Mesenchymal stem cell (in vitro differentiated cells and primary cell): ENCODE measurements at regions not wholly inside any gene's neighbourhood (a gene's known extent, or its start where the extent isn't known, plus 50 kb on each side); places are given as distances from the start of the nearest gene placed in this dataset.
A peak's percentile ranks its signal among the peaks of the same experiment; 100 is the strongest.

ENCODE experiments used
- DNase-seq: peaks from one replicate; pipeline ENCODE4 v3.0.0-alpha.2; 2013
- H2AFZ ChIP-seq: one replicate; pipeline ENCODE4 v1.6.1; 2013; ENCODE audit warnings: low read depth, mild to moderate bottlenecking, control low read depth, inconsistent platforms, low read length, moderate library complexity
- H2AK5ac ChIP-seq: 2 replicates; pipeline ENCODE4 v1.6.1; 2013; ENCODE audit warnings: low read length, moderate library complexity, mild to moderate bottlenecking, inconsistent platforms; ENCODE audit not compliant: severe bottlenecking
- H2BK120ac ChIP-seq: one replicate; pipeline ENCODE4 v1.6.1; 2013; ENCODE audit warnings: low read depth, mild to moderate bottlenecking, inconsistent platforms, low read length, moderate library complexity
- H2BK12ac ChIP-seq, 2 experiments: one replicate each; pipeline ENCODE4 v1.6.1; 2013; ENCODE audit warnings: inconsistent platforms in 2 of 2, low read length in 2 of 2, mild to moderate bottlenecking in 2 of 2, moderate library complexity in 2 of 2, control low read depth in 1 of 2
- H2BK15ac ChIP-seq: one replicate; pipeline ENCODE4 v1.6.1; 2013; ENCODE audit warnings: mild to moderate bottlenecking, low read depth, inconsistent platforms; ENCODE audit not compliant: poor library complexity, severe bottlenecking
- H2BK5ac ChIP-seq: 2 replicates; pipeline ENCODE4 v1.6.1; 2013; ENCODE audit warnings: low read depth, mild to moderate bottlenecking, low read length, control low read depth, inconsistent platforms; ENCODE audit not compliant: poor library complexity, severe bottlenecking
- H3K14ac ChIP-seq, 2 experiments: one replicate each; pipeline ENCODE4 v1.6.1; 2013; ENCODE audit warnings: inconsistent platforms in 2 of 2, low read length in 2 of 2, control low read depth in 1 of 2, mild to moderate bottlenecking in 1 of 2, moderate library complexity in 1 of 2
- H3K18ac ChIP-seq, 2 experiments: one replicate each; pipeline ENCODE4 v1.6.1; 2013; ENCODE audit warnings: inconsistent platforms in 2 of 2, low read length in 2 of 2, control low read depth in 1 of 2, low read depth in 1 of 2, mild to moderate bottlenecking in 1 of 2
- H3K23ac ChIP-seq, 2 experiments: one replicate each; pipeline ENCODE4 v1.6.1; 2013; ENCODE audit warnings: inconsistent platforms in 2 of 2, low read length in 2 of 2, mild to moderate bottlenecking in 2 of 2, moderate library complexity in 2 of 2, control low read depth in 1 of 2
- H3K27ac ChIP-seq: 2 replicates; pipeline ENCODE4 v1.5.1; 2013; ENCODE audit warnings: mild to moderate bottlenecking, moderate library complexity, low read length, control low read depth, inconsistent platforms; ENCODE audit not compliant: poor library complexity, severe bottlenecking
- H3K27me3 ChIP-seq, 2 experiments: 2 replicates each; pipeline versions ENCODE4 v1.6.1 to v1.7.0; 2013; ENCODE audit warnings: low read length in 2 of 2, mild to moderate bottlenecking in 2 of 2, moderate library complexity in 2 of 2, control low read depth in 1 of 2, inconsistent platforms in 1 of 2; ENCODE audit not compliant: control insufficient read depth in 1 of 2, insufficient read depth in 1 of 2
- H3K36me3 ChIP-seq, 2 experiments: 2 replicates each; pipeline versions ENCODE4 v1.6.1 to v1.7.0; 2013; ENCODE audit warnings: low read length in 2 of 2, control low read depth in 1 of 2, inconsistent platforms in 1 of 2, low read depth in 1 of 2, mild to moderate bottlenecking in 1 of 2; ENCODE audit not compliant: insufficient read depth in 2 of 2, control insufficient read depth in 1 of 2
- H3K4ac ChIP-seq, 2 experiments: one replicate each; pipeline ENCODE4 v1.6.1; 2013; ENCODE audit warnings: inconsistent platforms in 2 of 2, low read length in 2 of 2, mild to moderate bottlenecking in 2 of 2, moderate library complexity in 2 of 2, control low read depth in 1 of 2, low read depth in 1 of 2
- H3K4me1 ChIP-seq: 2 replicates; pipeline ENCODE4 v1.6.1; 2013; ENCODE audit warnings: low read depth, low read length, control low read depth; ENCODE audit not compliant: control insufficient read depth, insufficient read depth
- H3K4me2 ChIP-seq: 2 replicates; pipeline ENCODE4 v1.6.1; 2013; ENCODE audit warnings: low read length, mild to moderate bottlenecking, inconsistent platforms; ENCODE audit not compliant: poor library complexity, severe bottlenecking
- H3K4me3 ChIP-seq, 2 experiments: 2 replicates each; pipeline versions ENCODE4 v1.5.1 to v1.7.0; 2013; ENCODE audit warnings: low read length in 2 of 2, mild to moderate bottlenecking in 2 of 2, control low read depth in 1 of 2, low read depth in 1 of 2; ENCODE audit not compliant: insufficient read depth in 1 of 2
- H3K79me1 ChIP-seq: replicated peaks from 2 replicates; pipeline ENCODE4 v1.6.1; 2013; ENCODE audit warnings: mild to moderate bottlenecking, control low read depth, low read length, inconsistent platforms; ENCODE audit not compliant: poor library complexity, severe bottlenecking
- H3K9ac ChIP-seq: 2 replicates; pipeline ENCODE4 v1.7.0; 2013; ENCODE audit warnings: mild to moderate bottlenecking, low read length, moderate library complexity
- H3K9me3 ChIP-seq: 2 replicates; pipeline ENCODE4 v1.7.0; 2013; ENCODE audit warnings: mild to moderate bottlenecking, low read length; ENCODE audit not compliant: control insufficient read depth
- H4K8ac ChIP-seq: one replicate; pipeline ENCODE4 v1.6.1; 2013; ENCODE audit warnings: inconsistent platforms, mild to moderate bottlenecking, low read length, moderate library complexity
- H4K91ac ChIP-seq: one replicate; pipeline ENCODE4 v1.6.1; 2013; ENCODE audit warnings: mild to moderate bottlenecking, low read length, inconsistent platforms
- WGBS: methylation state at CpG from one replicate; pipeline ENCODE4 v1.1.7; 2013; ENCODE audit warnings: mixed read lengths; 5-methylcytosine and 5-hydroxymethylcytosine counted together

DNA sequence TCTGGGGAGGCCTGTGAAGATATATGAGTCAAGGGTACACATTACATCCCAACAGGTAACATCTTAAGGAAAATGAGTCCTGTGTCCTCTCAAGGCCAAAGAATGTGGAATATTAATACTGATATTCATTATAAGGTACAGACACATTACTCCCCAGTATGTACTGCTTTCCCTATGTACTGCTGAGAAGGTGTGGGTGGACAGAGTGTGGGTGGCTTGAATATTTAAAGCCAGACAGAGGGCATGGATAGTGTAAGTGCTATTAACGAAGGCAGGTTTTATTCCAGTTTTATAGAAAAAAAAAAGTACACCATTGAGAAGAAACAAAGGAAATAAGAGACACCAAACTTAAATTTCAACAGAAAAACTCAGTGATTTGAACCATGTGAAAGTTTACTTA is 1054.4 kb downstream of the XPNPEP1 start:
- H3K18ac ChIP-seq = no peak overlapping the region
- H3K23ac ChIP-seq = no peak overlapping the region
- no peak overlapping the region for H3K4ac ChIP-seq
- no peak overlapping the region for H4K91ac ChIP-seq
- no peaks in the 10 kb centered on the region for H3K79me1 ChIP-seq
- H2AFZ ChIP-seq = no peak overlapping the region
- no peak overlapping the region for H2BK120ac ChIP-seq
- no peak overlapping the region for H3K14ac ChIP-seq
- H3K27me3 ChIP-seq = no peaks in the 10 kb centered on the region
- WGBS = no CpG with 5 or more reads among the region's 1 CpG
- H3K9me3 ChIP-seq = no peaks in the 10 kb centered on the region
- no peak overlapping the region for H2BK5ac ChIP-seq
- H3K4me2 ChIP-seq = no peak overlapping the region
- no peak overlapping the region for H2BK12ac ChIP-seq
- H3K36me3 ChIP-seq = no peaks in the 10 kb centered on the region
- no peak overlapping the region for H3K27ac ChIP-seq
- H3K4me3 ChIP-seq = no peak overlapping the region
- no peak overlapping the region for H4K8ac ChIP-seq
- H3K4me1 ChIP-seq = no peaks in the 10 kb centered on the region
- DNase-seq = no peak
- no peak overlapping the region for H2AK5ac ChIP-seq
- no peak overlapping the region for H2BK15ac ChIP-seq
- H3K9ac ChIP-seq = no peak overlapping the region

DNA sequence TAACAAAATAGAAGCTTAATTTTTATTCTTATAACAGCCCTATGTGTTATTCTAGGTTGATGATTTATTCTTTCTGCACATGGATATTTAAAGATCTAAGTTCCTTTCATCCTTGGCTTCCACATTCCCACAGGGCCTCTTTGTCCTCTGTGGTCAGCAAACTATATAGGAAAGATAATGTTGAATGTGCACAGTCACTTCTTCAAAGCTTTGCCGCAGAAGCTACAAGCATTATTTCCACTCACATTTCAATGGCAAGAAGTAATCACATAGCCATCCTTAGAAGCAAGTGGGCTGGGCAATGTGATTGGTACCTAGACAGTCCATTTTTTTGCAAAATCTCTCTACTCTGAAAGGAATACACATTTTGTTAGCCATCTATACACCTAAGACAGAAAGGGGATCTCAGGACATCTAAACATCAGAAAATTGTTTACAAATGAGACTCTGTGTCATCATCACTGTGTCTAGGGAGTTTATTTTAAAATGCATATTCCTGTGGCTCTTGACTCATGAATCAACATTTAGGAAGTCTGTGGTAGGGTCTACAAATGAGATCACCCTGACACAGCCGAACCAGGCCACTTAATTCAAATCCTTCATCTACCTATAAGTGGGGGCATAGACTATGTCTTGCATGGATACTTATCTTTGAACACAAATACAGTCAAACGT is 1060.5 kb downstream of the XPNPEP1 start:
- H2BK12ac ChIP-seq = no peak overlapping the region
- WGBS = 13% methylated on average over 2 of the region's 3 CpGs
- no peak overlapping the region for H2BK120ac ChIP-seq
- no peaks in the 10 kb centered on the region for H3K36me3 ChIP-seq
- H4K91ac ChIP-seq = no peak overlapping the region
- no peaks in the 10 kb centered on the region for H3K9me3 ChIP-seq
- no peak overlapping the region for H3K27ac ChIP-seq
- H3K23ac ChIP-seq = no peak overlapping the region
- no peak overlapping the region for H2BK5ac ChIP-seq
- DNase-seq = peak; percentile 78
- no peak overlapping the region for H3K4me3 ChIP-seq
- no peak overlapping the region for H2BK15ac ChIP-seq
- no peaks in the 10 kb centered on the region for H3K4me1 ChIP-seq
- no peak overlapping the region for H3K14ac ChIP-seq
- no peak overlapping the region for H3K18ac ChIP-seq
- no peak overlapping the region for H3K9ac ChIP-seq
- no peak overlapping the region for H4K8ac ChIP-seq
- no peaks in the 10 kb centered on the region for H3K27me3 ChIP-seq
- no peak overlapping the region for H2AFZ ChIP-seq
- no peak overlapping the region for H3K4me2 ChIP-seq
- H3K4ac ChIP-seq = no peak overlapping the region
- H3K79me1 ChIP-seq = no peaks in the 10 kb centered on the region
- no peak overlapping the region for H2AK5ac ChIP-seq

DNA sequence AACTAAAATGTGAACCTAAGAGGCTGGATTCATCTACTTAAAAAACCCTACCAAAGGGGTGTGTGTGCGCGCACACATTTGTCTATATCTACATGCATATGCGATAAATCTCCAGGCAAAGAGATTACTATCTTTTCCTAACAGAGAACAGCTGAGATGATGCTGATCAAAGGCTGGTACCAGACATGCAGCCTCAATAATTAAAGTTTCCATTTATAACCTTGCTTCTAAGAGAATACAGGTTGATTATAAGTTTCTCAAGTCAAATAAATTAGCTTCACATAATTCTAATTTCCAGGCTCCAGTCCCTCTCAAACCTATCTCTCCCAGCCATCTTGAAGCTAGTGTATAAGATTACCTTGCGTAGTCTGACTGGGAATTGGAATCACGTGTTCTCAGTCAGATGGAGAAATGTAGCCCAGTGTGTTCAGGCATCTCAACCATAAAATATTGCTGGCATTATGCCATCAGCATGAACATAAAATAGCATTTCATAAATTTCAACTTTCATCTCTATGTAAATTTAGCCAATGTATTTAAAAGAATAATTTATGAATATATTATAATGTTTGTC is 1062.0 kb downstream of the XPNPEP1 start:
- 100% methylated on average over 4 of the region's 5 CpGs for WGBS
- Histone ChIP-seq H3K14ac (no peak overlapping the region), H4K91ac (peak overlapping the region; percentile 7)

DNA sequence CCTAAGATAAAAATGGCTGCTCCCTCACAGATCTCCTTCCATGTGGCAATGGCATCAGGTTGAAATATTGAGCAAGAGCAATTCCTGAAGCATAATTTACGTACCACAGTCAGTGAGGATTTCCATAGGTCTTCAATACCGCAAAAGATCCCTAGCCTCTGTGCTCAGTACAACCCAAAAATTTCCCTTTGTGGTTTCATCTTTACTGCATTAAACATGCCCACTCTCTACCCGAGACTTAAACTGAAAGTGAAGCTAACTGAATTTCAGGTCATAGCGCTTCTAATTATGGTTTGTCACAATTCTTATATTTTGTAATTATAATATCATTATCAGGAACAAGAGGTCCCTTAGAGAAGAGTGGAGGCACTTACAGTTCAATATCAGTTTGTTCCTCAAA is 1071.1 kb downstream of the XPNPEP1 start:
- H3K4me2 ChIP-seq = no peak overlapping the region
- 93% methylated on average over 3 of the region's 4 CpGs for WGBS
- no peak overlapping the region for H3K27ac ChIP-seq
- no peak overlapping the region for H3K4me3 ChIP-seq
- H3K18ac ChIP-seq = no peak overlapping the region
- no peaks in the 10 kb centered on the region for H3K36me3 ChIP-seq
- H3K27me3 ChIP-seq = no peaks in the 10 kb centered on the region
- no peak overlapping the region for H3K23ac ChIP-seq
- H2BK12ac ChIP-seq = no peak overlapping the region
- no peak overlapping the region for H4K91ac ChIP-seq
- H3K4ac ChIP-seq = no peak overlapping the region
- H2AFZ ChIP-seq = no peak overlapping the region
- H2BK5ac ChIP-seq = no peak overlapping the region
- no peak overlapping the region for H2BK120ac ChIP-seq
- no peaks in the 10 kb centered on the region for H3K4me1 ChIP-seq
- H2BK15ac ChIP-seq = no peak overlapping the region
- H3K14ac ChIP-seq = no peak overlapping the region
- H3K9me3 ChIP-seq = no peaks in the 10 kb centered on the region
- no peak overlapping the region for H4K8ac ChIP-seq
- no peak overlapping the region for H3K9ac ChIP-seq
- no peak overlapping the region for H2AK5ac ChIP-seq
- no peak for DNase-seq
- H3K79me1 ChIP-seq = no peaks in the 10 kb centered on the region

More for the DNA sequence above, 1062.0 kb downstream of the XPNPEP1 start:
- no peak overlapping the region for H3K4me3 ChIP-seq
- no peaks in the 10 kb centered on the region for H3K36me3 ChIP-seq
- no peaks in the 10 kb centered on the region for H3K4me1 ChIP-seq
- no peak overlapping the region for H3K23ac ChIP-seq
- H2BK15ac ChIP-seq = no peak overlapping the region
- H3K4me2 ChIP-seq = no peak overlapping the region
- no peak overlapping the region for H3K27ac ChIP-seq
- no peaks in the 10 kb centered on the region for H3K9me3 ChIP-seq
- no peak overlapping the region for H3K9ac ChIP-seq
- no peak for DNase-seq
- no peaks in the 10 kb centered on the region for H3K27me3 ChIP-seq
- no peak overlapping the region for H2BK120ac ChIP-seq
- H2BK12ac ChIP-seq = no peak overlapping the region
- no peak overlapping the region for H3K18ac ChIP-seq
- H3K79me1 ChIP-seq = no peaks in the 10 kb centered on the region
- H3K4ac ChIP-seq = no peak overlapping the region
- H2AFZ ChIP-seq = no peak overlapping the region
- H2AK5ac ChIP-seq = no peak overlapping the region
- H2BK5ac ChIP-seq = no peak overlapping the region
- H4K8ac ChIP-seq = no peak overlapping the region
